Pancreas (tissue), 10 donors: ENCODE measurements at regions not wholly inside any gene's neighbourhood (a gene's known extent, or its start where the extent isn't known, plus 50 kb on each side); places are given as distances from the start of the nearest gene placed in this dataset.
"Not testable (repeated sequence)": the region's sequence is repeated elsewhere in the genome, so short reads cannot be mapped to it uniquely, and the experiment has no call there.

Experiments used
- ATAC-seq, 4 donors: fragments of 200-7000 bp; cut with Tn5 transposase; one replicate each; pipeline versions ENCODE4 v1.8.0 to v1.9.1; 2020; ENCODE audit warnings: mild to moderate bottlenecking in 4 of 4, moderate library complexity in 4 of 4
- DNase-seq, 6 donors: peaks; one replicate each; pipeline ENCODE4 v3.0.0-alpha.2; 2020
- FAIRE-seq: peaks from 2 replicates; lab custom pipeline; 2012; peaks lifted over from hg19 to GRCh38; lab: Jason Lieb, UNC
- H3K27ac ChIP-seq, 4 donors: fragments of 200-600 bp; sonication (generic); 1 replicate in 3 of 4; 2 replicates in 1 of 4; pipeline versions ENCODE4 v1.5.0 to v1.8.0; 2020
- H3K27me3 ChIP-seq, 4 donors: fragments of 200-600 bp; one replicate each; pipeline ENCODE4 v1.8.0; 2021
- H3K36me3 ChIP-seq, 3 donors: fragments of 200-600 bp; sonication (generic) in 1 of 3; one replicate each; pipeline versions ENCODE4 v1.5.0 to v1.8.0; 2020 to 2021
- H3K4me1 ChIP-seq, 3 donors: fragments of 200-600 bp; one replicate each; pipeline ENCODE4 v1.8.0; 2021
- H3K4me3 ChIP-seq, 4 donors: fragments of 200-600 bp; sonication (generic) in 2 of 4; one replicate each; pipeline versions ENCODE4 v1.5.0 to v1.8.0; 2020 to 2021
- H3K9me3 ChIP-seq, 4 donors: fragments of 200-600 bp; one replicate each; pipeline ENCODE4 v1.8.0; 2021
- CTCF ChIP-seq, 4 donors: fragments of 200-600 bp; sonication (generic) in 3 of 4; IDR thresholded peaks; one replicate each; pipeline versions ENCODE4 v1.5.0 to v1.8.0; 2021; ENCODE audit warnings: antibody characterized with exemption in 4 of 4
- WGBS, 2 donors: extraction: QIAGEN DNeasy Blood & Tissue Kit; methylation state at CpG; one replicate each; pipeline ENCODE4 v1.1.7; 2013; 5-methylcytosine and 5-hydroxymethylcytosine counted together
- intact Hi-C, 3 donors: fragments of 100-400 bp; cut with DNase I; formaldehyde crosslinking; loops; one replicate each; pipeline versions ENCODE4 v1.11.1 to v1.14.2; 2022
- donor health status: healthy with polysubstance abuse.
- donor health status: DM: no; HTN: no; CAD: no; lungs with moderate emphysema.
- donor health status: DM: no; HTN: no; CAD: no.
- donor health status: control.
- donor health status: control.
- donor health status: Bipolar disorder and iron deficiency.
- donor health status: DM: yes; HTN: yes; CAD: no.
- donor health status: DM: no; HTN: no; CAD: no.
- donor health status: DM: no; HTN: no; CAD: no.
- donor health status: DM: yes; HTN: yes; CAD: no.

- intact Hi-C loops = no loop called here
- no peaks in the 10 kb centered on the region for H3K4me1 ChIP-seq
Measured at GRCh38 chr7:55261386-55261770, 103.8 kb upstream of the LANCL2 start.

GRCh38 chr7:55265328-55265727 lies 99.8 kb upstream of the LANCL2 start:
- ATAC-seq, FAIRE-seq, H3K4me3 ChIP-seq, H3K36me3 ChIP-seq, DNase-seq, H3K4me1 ChIP-seq, H3K27ac ChIP-seq, intact Hi-C loops, H3K9me3 ChIP-seq, H3K27me3 ChIP-seq: not testable (repeated sequence)
- 84 to 91% methylated on average over 8 of the region's 8 CpGs for WGBS, 2 donors

More at GRCh38 chr7:55261386-55261770, 103.8 kb upstream of the LANCL2 start:
- Histone ChIP-seq H3K36me3 (no peaks in the 10 kb centered on the region), H3K27me3 (no peaks in the 10 kb centered on the region), H3K27ac (no peak overlapping the region), H3K4me3 (no peak overlapping the region), H3K9me3 (no peaks in the 10 kb centered on the region)
- ATAC-seq = no peak
- no peak for DNase-seq
- 73 to 80% methylated on average over 1 of the region's 1 CpG for WGBS, 2 donors
- TF ChIP-seq CTCF (IDR thresholded peaks at IDR 0.05) = no peak
- FAIRE-seq = no peak

GRCh38 chr7:55265836-55266642 lies 99.1 kb upstream of the LANCL2 start:
- intact Hi-C loops = no loop called here
- Histone ChIP-seq H3K36me3 (no peaks in the 10 kb centered on the region), H3K9me3 (no peaks in the 10 kb centered on the region), H3K4me3 (no peak overlapping the region), H3K27me3 (no peaks in the 10 kb centered on the region), H3K27ac (no peak overlapping the region), H3K4me1 (no peaks in the 10 kb centered on the region)
- WGBS, 2 donors = 39 to 41% methylated on average over 8 of the region's 8 CpGs
- ATAC-seq = peak; percentile 29 to 58 (median 54)
- TF ChIP-seq CTCF (IDR thresholded peaks at IDR 0.05) = no peak
- DNase-seq = no peak
- FAIRE-seq = no peak

GRCh38 chr7:55271069-55271626 lies 94.0 kb upstream of the LANCL2 start:
- no peak overlapping the region for H3K27ac ChIP-seq
- no peaks in the 10 kb centered on the region for H3K36me3 ChIP-seq
- no peak for TF ChIP-seq CTCF (IDR thresholded peaks at IDR 0.05)
- H3K9me3 ChIP-seq = no peaks in the 10 kb centered on the region
- DNase-seq (no peak), FAIRE-seq (no peak), ATAC-seq (peak in 2 of 4 donors; percentile 12 to 42)
- 45 to 49% methylated on average over 8 of the region's 8 CpGs for WGBS, 2 donors
- no peak overlapping the region for H3K4me3 ChIP-seq
- intact Hi-C loops = loop anchor here in 2 of 3 donors (10.0 kb wide), 3 partner anchors 144 to 496 kb away; no protein-coding TSS in a partner anchor
- H3K4me1 ChIP-seq = no peaks in the 10 kb centered on the region
- H3K27me3 ChIP-seq = no peaks in the 10 kb centered on the region

- Histone ChIP-seq H3K27ac (no peak overlapping the region), H3K36me3 (no peaks in the 10 kb centered on the region), H3K4me3 (no peak overlapping the region), H3K9me3 (no peaks in the 10 kb centered on the region), H3K27me3 (no peaks in the 10 kb centered on the region), H3K4me1 (no peaks in the 10 kb centered on the region)
- DNase-seq (no peak), FAIRE-seq (no peak), ATAC-seq (no peak)
- WGBS, 2 donors = 75 to 85% methylated on average over 7 of the region's 7 CpGs
- no peak for TF ChIP-seq CTCF (IDR thresholded peaks at IDR 0.05)
- intact Hi-C loops = loop anchor here in 2 of 3 donors (10.0 kb wide), 3 partner anchors 143 to 497 kb away; no protein-coding TSS in a partner anchor
Measured at GRCh38 chr7:55271661-55272060, 93.5 kb upstream of the LANCL2 start.
